Ovary (tissue), 3 donors: ENCODE measurements at regions not wholly inside any gene's neighbourhood (a gene's known extent, or its start where the extent isn't known, plus 50 kb on each side); places are given as distances from the start of the nearest gene placed in this dataset.

Source experiments
- EP300 ChIP-seq: sonication (generic); formaldehyde crosslinking; IDR thresholded peaks from one replicate; pipeline ENCODE4 v1.6.1; 2017; ENCODE audit warnings: antibody characterized with exemption
- POLR2A ChIP-seq: fragments of 450-650 bp; IDR thresholded peaks from one replicate; pipeline ENCODE4 v1.6.1; 2017; ENCODE audit warnings: antibody characterized with exemption, mild to moderate bottlenecking, moderate library complexity
- TF ChIP-seq, protein P1 (sequence below), 3 donors: fragments of 450-650 bp in 2 of 3; fragments of 200-600 bp in 1 of 3; IDR thresholded peaks; one replicate each; pipeline versions ENCODE4 v1.5.1 to v1.8.0; 2016 to 2022; ENCODE audit warnings: antibody characterized with exemption in 3 of 3, mild to moderate bottlenecking in 1 of 3
- donor health status: DM: no; HTN: no; CAD: no.

DNA sequence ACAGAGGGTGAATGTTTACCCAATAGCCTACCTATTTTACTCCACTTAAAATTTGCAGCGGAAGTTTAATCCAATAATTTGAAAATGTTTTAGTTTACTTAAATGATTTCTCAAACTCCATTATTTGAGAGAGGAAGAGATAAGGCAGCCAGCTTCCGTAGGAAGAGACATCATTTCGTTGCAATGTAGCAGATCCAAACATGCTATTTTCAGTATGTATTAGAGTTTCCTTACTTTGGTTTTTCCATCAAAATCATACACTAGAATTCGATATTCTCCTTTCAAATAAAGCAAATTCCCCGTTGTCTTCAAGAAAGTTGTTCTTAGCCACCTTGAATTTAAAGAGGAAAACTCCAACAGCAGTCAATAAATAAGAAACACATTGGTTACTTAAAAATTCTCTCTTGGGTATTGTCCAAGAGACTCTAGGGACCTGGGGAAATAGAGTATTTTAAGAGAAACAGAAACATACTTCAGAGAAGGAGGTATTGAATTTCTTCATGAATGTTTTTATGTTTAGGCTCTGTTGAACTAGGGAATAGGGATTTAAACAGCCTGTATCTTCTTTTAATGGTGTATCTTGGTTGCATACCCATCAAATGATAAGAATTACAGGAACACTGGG, 324.5 kb upstream of the GBE1 start:
- no peak for TF ChIP-seq POLR2A
- TF ChIP-seq, protein P1, sequence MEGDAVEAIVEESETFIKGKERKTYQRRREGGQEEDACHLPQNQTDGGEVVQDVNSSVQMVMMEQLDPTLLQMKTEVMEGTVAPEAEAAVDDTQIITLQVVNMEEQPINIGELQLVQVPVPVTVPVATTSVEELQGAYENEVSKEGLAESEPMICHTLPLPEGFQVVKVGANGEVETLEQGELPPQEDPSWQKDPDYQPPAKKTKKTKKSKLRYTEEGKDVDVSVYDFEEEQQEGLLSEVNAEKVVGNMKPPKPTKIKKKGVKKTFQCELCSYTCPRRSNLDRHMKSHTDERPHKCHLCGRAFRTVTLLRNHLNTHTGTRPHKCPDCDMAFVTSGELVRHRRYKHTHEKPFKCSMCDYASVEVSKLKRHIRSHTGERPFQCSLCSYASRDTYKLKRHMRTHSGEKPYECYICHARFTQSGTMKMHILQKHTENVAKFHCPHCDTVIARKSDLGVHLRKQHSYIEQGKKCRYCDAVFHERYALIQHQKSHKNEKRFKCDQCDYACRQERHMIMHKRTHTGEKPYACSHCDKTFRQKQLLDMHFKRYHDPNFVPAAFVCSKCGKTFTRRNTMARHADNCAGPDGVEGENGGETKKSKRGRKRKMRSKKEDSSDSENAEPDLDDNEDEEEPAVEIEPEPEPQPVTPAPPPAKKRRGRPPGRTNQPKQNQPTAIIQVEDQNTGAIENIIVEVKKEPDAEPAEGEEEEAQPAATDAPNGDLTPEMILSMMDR (IDR thresholded peaks at IDR 0.05): no peak
- TF ChIP-seq EP300: no peak
